Hepatocyte (in vitro differentiated cells): ENCODE measurements at regions not wholly inside any gene's neighbourhood (a gene's known extent, or its start where the extent isn't known, plus 50 kb on each side); places are given as distances from the start of the nearest gene placed in this dataset.

ENCODE experiments used
- DNase-seq: peaks from one replicate; pipeline ENCODE4 v3.0.0-alpha.2; 2016; ENCODE audit warnings: low spot score
- H2AFZ ChIP-seq: fragments of 200-600 bp; sonication (generic); 2 replicates; pipeline ENCODE4 v1.6.0; 2016; ENCODE audit warnings: antibody characterized with exemption, mild to moderate bottlenecking
- H3K27ac ChIP-seq: fragments of 200-600 bp; sonication (generic); 2 replicates; pipeline ENCODE4 v1.5.1; 2016; ENCODE audit warnings: mild to moderate bottlenecking
- H3K27me3 ChIP-seq: fragments of 200-600 bp; sonication (generic); 2 replicates; pipeline ENCODE4 v1.6.1; 2016
- H3K36me3 ChIP-seq: fragments of 200-600 bp; sonication (generic); replicated peaks from 2 replicates; pipeline ENCODE4 v1.5.1; 2016; ENCODE audit warnings: low read depth; ENCODE audit not compliant: insufficient read depth
- H3K4me1 ChIP-seq: fragments of 200-600 bp; sonication (generic); 2 replicates; pipeline ENCODE4 v1.5.1; 2016; ENCODE audit warnings: mild to moderate bottlenecking, moderate library complexity; ENCODE audit not compliant: insufficient read depth
- H3K4me2 ChIP-seq: fragments of 200-600 bp; sonication (generic); 2 replicates; pipeline ENCODE4 v1.6.0; 2016
- H3K4me3 ChIP-seq: fragments of 200-600 bp; sonication (generic); 2 replicates; pipeline ENCODE4 v1.5.1; 2016; ENCODE audit warnings: mild to moderate bottlenecking
- H3K79me2 ChIP-seq: fragments of 200-600 bp; sonication (generic); 2 replicates; pipeline ENCODE4 v1.6.0; 2017; ENCODE audit warnings: mild to moderate bottlenecking
- H3K9me2 ChIP-seq: fragments of 200-600 bp; sonication (generic); replicated peaks from 2 replicates; pipeline ENCODE4 v1.6.0; 2017; ENCODE audit warnings: mild to moderate bottlenecking; ENCODE audit not compliant: insufficient read depth
- H3K9me3 ChIP-seq: fragments of 200-600 bp; sonication (generic); 2 replicates; pipeline ENCODE4 v1.5.1; 2016; ENCODE audit warnings: low read depth, mild to moderate bottlenecking
- H4K20me1 ChIP-seq: fragments of 200-600 bp; sonication (generic); 2 replicates; pipeline ENCODE4 v1.6.0; 2016; ENCODE audit warnings: mild to moderate bottlenecking; ENCODE audit not compliant: insufficient read depth, poor library complexity, severe bottlenecking
- EZH2 ChIP-seq: fragments of 200-600 bp; sonication (generic); IDR thresholded peaks from 2 replicates; pipeline ENCODE4 v1.6.1; 2016; ENCODE audit warnings: antibody characterized with exemption, mild to moderate bottlenecking, borderline replicate concordance
- EZH2phosphoT487 ChIP-seq: fragments of 200-600 bp; sonication (generic); IDR thresholded peaks from one replicate; pipeline ENCODE4 v1.6.1; 2018; ENCODE audit warnings: antibody characterized with exemption, mild to moderate bottlenecking, low read depth, moderate library complexity; ENCODE audit not compliant: unreplicated experiment, severe bottlenecking
- WGBS: methylation state at CpG from one replicate; pipeline ENCODE4 v1.1.6; 2016; ENCODE audit warnings: low lambda C conversion rate; ENCODE audit errors: missing lambda C conversion rate; 5-methylcytosine and 5-hydroxymethylcytosine counted together
- TF ChIP-seq, protein P1 (sequence below): fragments of 200-600 bp; sonication (generic); IDR thresholded peaks from 2 replicates; pipeline ENCODE4 v1.5.1; 2016; ENCODE audit warnings: antibody characterized with exemption, mild to moderate bottlenecking; ENCODE audit not compliant: poor library complexity

DNA sequence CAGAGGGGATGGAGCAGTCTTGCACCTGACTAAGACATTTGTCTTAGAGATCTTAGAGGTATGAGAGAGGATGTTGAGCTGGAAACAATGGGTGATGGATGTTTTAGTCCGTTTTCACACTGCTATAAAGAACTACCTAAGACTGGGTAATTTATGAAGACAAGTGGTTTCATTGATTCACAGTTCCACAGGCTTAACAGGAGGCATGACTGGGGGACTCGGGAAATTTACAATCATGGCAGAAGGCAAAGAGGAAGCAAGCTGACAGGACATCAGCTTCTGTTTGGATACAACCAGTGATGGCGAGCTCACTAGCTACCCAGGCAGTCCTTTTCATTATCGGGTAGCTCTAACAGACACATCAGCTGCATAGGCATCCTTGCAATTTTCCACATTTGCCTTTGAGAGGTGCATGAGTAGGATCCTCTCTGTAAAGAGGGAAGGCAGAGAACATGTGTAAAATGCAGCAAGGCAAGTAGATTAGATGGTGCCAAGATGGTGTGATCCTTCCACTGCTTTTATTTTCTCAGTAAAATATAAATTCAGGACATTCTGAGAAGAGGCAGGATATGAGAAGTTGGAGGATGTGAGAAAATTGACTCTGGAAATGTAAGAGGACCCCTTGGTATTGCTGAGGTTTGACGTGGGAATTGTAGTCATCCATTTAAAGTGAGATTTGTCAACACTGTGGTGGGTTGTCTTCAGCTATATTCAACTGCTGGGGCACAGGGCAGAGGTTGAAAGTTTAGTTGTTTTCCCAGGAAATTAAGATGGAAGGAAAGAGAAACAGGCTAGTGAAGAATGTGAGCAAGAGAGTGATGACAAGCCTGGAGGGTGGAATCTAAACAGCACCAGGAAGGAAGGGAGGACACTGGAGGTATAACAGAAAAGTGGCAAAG, 1140.0 kb upstream of the AUTS2 start:
- DNase-seq: no peak
- TF ChIP-seq EZH2 (no peak), EZH2phosphoT487 (no peak)
- TF ChIP-seq, protein P1, sequence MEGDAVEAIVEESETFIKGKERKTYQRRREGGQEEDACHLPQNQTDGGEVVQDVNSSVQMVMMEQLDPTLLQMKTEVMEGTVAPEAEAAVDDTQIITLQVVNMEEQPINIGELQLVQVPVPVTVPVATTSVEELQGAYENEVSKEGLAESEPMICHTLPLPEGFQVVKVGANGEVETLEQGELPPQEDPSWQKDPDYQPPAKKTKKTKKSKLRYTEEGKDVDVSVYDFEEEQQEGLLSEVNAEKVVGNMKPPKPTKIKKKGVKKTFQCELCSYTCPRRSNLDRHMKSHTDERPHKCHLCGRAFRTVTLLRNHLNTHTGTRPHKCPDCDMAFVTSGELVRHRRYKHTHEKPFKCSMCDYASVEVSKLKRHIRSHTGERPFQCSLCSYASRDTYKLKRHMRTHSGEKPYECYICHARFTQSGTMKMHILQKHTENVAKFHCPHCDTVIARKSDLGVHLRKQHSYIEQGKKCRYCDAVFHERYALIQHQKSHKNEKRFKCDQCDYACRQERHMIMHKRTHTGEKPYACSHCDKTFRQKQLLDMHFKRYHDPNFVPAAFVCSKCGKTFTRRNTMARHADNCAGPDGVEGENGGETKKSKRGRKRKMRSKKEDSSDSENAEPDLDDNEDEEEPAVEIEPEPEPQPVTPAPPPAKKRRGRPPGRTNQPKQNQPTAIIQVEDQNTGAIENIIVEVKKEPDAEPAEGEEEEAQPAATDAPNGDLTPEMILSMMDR: no peak
- Histone ChIP-seq H3K4me1 (no peaks in the 10 kb centered on the region), H4K20me1 (no peaks in the 10 kb centered on the region), H3K4me2 (no peak overlapping the region), H3K9me2 (no peaks in the 10 kb centered on the region), H2AFZ (no peak overlapping the region), H3K27me3 (no peaks in the 10 kb centered on the region), H3K36me3 (no peaks in the 10 kb centered on the region), H3K79me2 (no peaks in the 10 kb centered on the region), H3K27ac (no peak overlapping the region), H3K4me3 (no peak overlapping the region), H3K9me3 (no peaks in the 10 kb centered on the region)
- WGBS: 74% methylated on average over 5 of the region's 5 CpGs

DNA sequence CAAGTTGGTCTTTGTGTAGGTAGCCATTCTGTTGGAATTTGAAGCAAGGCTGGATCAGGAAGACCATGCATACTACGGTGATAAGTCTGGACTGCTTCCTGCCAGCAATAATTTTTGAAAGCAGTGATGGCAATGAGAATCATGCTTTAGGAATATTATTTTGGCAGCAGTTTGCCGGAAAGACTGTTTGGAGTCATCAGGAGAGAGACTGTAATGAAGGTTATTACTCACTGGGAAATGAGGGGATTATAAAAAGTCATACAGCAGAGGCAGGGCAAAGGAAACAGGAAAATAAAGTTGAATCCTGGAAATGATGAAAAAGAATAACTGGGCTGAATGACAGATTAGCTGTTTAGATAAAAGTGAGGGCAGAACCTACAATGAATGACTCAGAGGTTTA, 1136.8 kb upstream of the AUTS2 start:
- Histone ChIP-seq H3K27ac (no peak overlapping the region), H2AFZ (no peak overlapping the region), H3K4me1 (no peaks in the 10 kb centered on the region), H3K4me3 (no peak overlapping the region), H3K36me3 (no peaks in the 10 kb centered on the region), H3K4me2 (no peak overlapping the region), H4K20me1 (no peaks in the 10 kb centered on the region), H3K79me2 (no peaks in the 10 kb centered on the region), H3K9me2 (no peaks in the 10 kb centered on the region), H3K9me3 (no peaks in the 10 kb centered on the region), H3K27me3 (no peaks in the 10 kb centered on the region)
- DNase-seq: no peak
- 35% methylated on average over 2 of the region's 2 CpGs for WGBS
- TF ChIP-seq, protein P1: no peak
- TF ChIP-seq EZH2phosphoT487: no peak
- no peak for TF ChIP-seq EZH2

DNA sequence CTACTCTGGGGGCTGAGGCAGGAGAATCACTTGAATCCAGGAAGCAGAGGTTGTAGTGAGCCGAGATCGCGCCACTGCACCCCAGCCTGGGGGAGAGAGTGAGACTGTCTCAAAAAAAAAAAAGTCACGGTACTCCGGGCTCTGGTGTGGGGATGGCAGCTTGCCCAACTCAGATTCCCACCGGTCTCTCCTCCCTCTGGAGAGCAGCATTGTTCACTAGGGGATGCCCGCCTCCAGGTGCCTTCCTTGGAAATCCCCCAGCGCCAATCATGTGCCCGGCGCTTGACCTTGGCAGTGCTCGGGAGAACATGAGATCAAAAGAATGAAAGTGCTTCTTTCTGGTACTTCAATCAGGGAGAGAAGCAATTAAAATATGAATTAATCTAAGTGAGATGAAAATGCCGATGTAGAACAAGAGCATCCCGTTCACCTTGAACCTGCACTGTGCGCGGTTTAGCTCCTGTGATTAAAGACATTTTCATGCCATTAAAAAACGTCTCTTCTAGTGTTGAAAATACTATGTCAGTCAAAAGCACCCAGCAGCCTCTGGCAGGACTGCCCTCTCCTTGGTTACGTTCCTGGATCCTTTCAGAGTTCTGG, 1127.3 kb upstream of the AUTS2 start:
- Histone ChIP-seq H3K4me1 (no peaks in the 10 kb centered on the region), H2AFZ (no peak overlapping the region), H3K9me2 (no peaks in the 10 kb centered on the region), H4K20me1 (no peaks in the 10 kb centered on the region), H3K4me3 (no peak overlapping the region), H3K36me3 (no peaks in the 10 kb centered on the region), H3K9me3 (no peaks in the 10 kb centered on the region), H3K79me2 (no peaks in the 10 kb centered on the region), H3K27ac (no peak overlapping the region), H3K4me2 (no peak overlapping the region), H3K27me3 (no peaks in the 10 kb centered on the region)
- WGBS: 95% methylated on average over 17 of the region's 17 CpGs
- TF ChIP-seq EZH2 (no peak), EZH2phosphoT487 (no peak)
- TF ChIP-seq, protein P1: no peak
- no peak for DNase-seq
